ENCODE measurements at regions not wholly inside any gene's neighbourhood (a gene's known extent, or its start where the extent isn't known, plus 50 kb on each side); places are given as distances from the start of the nearest gene placed in this dataset.

DNA sequence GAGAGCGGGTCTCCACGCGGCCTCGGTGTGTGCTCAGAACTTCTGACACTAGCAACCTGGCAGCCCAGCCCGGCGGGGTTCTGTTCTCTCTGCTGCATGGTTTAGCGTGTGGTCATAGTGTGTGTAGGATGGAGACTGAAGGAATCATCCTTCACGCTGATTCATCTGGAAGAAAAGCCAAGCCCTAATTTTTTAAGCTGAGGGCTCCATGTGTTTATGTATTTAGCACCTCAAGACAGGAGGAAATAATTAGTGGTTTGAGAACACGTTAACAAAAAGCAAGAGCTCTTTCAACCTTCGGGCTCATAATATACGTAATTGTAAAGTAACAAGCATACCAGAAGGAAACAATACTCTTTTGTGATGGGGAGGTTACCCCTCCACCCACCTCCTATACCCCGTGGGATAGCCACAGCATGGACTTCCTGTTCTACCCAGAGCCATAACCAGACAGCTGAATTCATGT, 504.6 kb upstream of the MKI67 start:
- H3K4me3 ChIP-seq (ENCODE audit: low read length) = no peak overlapping the region
- no peaks in the 10 kb centered on the region for H3K27me3 ChIP-seq (ENCODE audit: insufficient read depth, low read length)
- no peaks in the 10 kb centered on the region for H3K36me3 ChIP-seq (ENCODE audit: insufficient read depth, low read length)
- H3K9me3 ChIP-seq (ENCODE audit: low read length) = no peaks in the 10 kb centered on the region
- H3K4me1 ChIP-seq (ENCODE audit: insufficient read depth, low read length) = no peaks in the 10 kb centered on the region
- no peak overlapping the region for H2AFZ ChIP-seq (ENCODE audit: low read depth, low read length)

DNA sequence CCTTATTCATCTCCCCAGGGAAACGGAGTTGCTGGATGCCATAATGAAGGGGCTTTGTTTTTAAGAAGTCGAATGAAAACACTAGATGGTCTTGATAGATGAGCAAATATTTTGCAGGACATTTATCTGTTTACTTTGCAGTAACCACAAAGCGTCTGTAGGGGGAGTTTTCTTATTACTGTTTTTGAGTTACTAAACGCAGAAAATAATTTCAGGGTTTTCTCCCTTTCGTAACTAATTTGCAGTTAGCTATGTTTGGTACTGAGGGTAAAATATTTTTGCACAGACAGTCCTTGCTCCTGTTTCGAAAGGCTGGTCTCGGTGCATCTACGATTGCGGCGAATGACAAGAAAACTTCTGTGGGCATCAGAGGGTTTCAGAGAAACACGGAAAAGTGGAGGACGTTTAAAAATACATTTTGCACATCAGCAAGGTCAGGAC, 505.6 kb upstream of the MKI67 start:
- H2AFZ ChIP-seq (ENCODE audit: low read depth, low read length) = no peak overlapping the region
- no peak overlapping the region for H3K4me3 ChIP-seq (ENCODE audit: low read length)
- H3K4me1 ChIP-seq (ENCODE audit: insufficient read depth, low read length) = no peaks in the 10 kb centered on the region
- H3K9me3 ChIP-seq (ENCODE audit: low read length) = no peaks in the 10 kb centered on the region
- no peaks in the 10 kb centered on the region for H3K27me3 ChIP-seq (ENCODE audit: insufficient read depth, low read length)
- no peaks in the 10 kb centered on the region for H3K36me3 ChIP-seq (ENCODE audit: insufficient read depth, low read length)

- H3K4me1 ChIP-seq (ENCODE audit: insufficient read depth, low read length) = no peaks in the 10 kb centered on the region
- no peak overlapping the region for H2AFZ ChIP-seq (ENCODE audit: low read depth, low read length)
- H3K36me3 ChIP-seq (ENCODE audit: insufficient read depth, low read length) = no peaks in the 10 kb centered on the region
- H3K9me3 ChIP-seq (ENCODE audit: low read length) = no peaks in the 10 kb centered on the region
- no peak overlapping the region for H3K4me3 ChIP-seq (ENCODE audit: low read length)
- H3K27me3 ChIP-seq (ENCODE audit: insufficient read depth, low read length) = no peaks in the 10 kb centered on the region
Observed at GRCh38 chr10:128632694-128633093, 506.5 kb upstream of the MKI67 start.

DNA sequence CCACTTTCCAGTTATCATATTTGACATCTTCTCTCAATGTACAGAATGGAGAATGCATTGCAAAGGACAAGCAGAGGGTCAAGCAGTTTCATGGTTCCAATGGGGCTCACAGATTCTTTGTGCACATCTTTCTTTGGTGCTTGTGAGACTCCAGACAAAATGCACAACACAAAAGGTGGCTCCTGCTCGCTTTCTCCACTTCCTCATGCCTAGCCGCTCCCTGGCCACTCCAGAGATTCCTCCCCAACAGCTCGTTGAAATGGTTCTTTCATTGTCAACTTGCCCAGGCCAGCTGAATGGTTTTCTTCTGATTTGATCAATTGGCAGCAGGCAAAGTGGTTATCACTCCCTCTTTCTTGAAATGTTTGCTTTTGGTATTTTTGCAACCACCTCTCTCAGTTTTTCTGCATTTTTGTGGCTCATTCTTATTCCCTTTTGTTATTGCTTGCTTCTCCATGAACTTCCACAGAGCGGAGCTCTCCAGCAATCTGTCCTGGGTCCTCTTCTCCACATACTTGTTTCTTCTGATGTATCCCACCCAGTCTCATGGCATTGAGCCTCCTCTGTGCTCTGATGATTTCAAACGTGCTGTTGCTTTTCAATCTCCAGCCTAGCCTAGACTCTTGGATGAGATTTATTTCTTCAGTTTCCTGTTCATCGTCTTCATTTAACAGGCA, 507.8 kb upstream of the MKI67 start:
- no peaks in the 10 kb centered on the region for H3K27me3 ChIP-seq (ENCODE audit: insufficient read depth, low read length)
- no peaks in the 10 kb centered on the region for H3K4me1 ChIP-seq (ENCODE audit: insufficient read depth, low read length)
- H3K4me3 ChIP-seq (ENCODE audit: low read length) = no peak overlapping the region
- H2AFZ ChIP-seq (ENCODE audit: low read depth, low read length) = no peak overlapping the region
- H3K36me3 ChIP-seq (ENCODE audit: insufficient read depth, low read length) = no peaks in the 10 kb centered on the region
- H3K9me3 ChIP-seq (ENCODE audit: low read length) = no peaks in the 10 kb centered on the region

- Histone ChIP-seq H3K4me1 (ENCODE audit: insufficient read depth, low read length) (no peaks in the 10 kb centered on the region), H3K4me3 (ENCODE audit: low read length) (no peak overlapping the region), H3K9me3 (ENCODE audit: low read length) (no peaks in the 10 kb centered on the region), H3K27me3 (ENCODE audit: insufficient read depth, low read length) (no peaks in the 10 kb centered on the region), H3K36me3 (ENCODE audit: insufficient read depth, low read length) (no peaks in the 10 kb centered on the region), H2AFZ (ENCODE audit: low read depth, low read length) (no peak overlapping the region)
Observed at GRCh38 chr10:128642023-128642422, 515.8 kb upstream of the MKI67 start.

DNA sequence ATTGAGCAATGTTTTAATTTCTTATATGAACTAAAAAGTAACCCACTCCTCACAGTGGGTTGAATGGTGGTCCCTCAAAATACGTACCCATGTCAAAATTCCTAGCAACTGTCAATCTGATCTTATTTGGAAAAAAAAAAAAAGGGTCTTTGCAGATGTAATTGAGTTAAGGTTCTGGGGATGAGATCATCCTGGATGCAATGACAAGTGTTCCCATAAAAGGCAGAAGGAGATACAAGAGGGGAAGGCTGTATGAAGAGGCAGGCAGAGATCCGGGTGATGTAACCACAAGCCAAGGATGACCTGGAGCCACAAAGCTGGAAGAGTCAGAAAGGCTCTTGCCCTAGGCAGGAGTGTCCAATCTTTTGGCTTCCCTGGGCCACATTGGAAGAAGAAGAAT, 516.3 kb upstream of the MKI67 start:
- Histone ChIP-seq H3K4me1 (ENCODE audit: insufficient read depth, low read length) (no peaks in the 10 kb centered on the region), H2AFZ (ENCODE audit: low read depth, low read length) (no peak overlapping the region), H3K36me3 (ENCODE audit: insufficient read depth, low read length) (no peaks in the 10 kb centered on the region), H3K9me3 (ENCODE audit: low read length) (no peaks in the 10 kb centered on the region), H3K27me3 (ENCODE audit: insufficient read depth, low read length) (no peaks in the 10 kb centered on the region), H3K4me3 (ENCODE audit: low read length) (no peak overlapping the region)

DNA sequence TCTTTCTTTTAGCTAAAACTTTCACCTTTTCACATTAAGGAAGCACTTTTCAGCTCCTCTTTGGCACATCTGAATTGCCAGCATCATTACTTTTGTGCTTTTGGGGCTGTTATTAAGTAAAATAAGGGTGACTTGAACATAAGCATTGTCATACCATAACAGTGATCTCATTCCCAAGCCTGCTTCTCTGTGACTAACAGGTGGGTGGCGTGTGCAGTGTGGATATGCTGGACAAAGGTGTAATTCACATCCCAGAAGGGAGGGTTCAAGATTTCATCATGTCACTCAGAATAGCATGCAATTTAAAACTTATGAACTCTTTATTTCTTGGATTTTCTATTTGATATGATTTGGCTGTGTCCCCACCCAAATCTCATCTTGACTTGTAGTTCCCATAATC, 517.4 kb upstream of the MKI67 start:
- H3K9me3 ChIP-seq (ENCODE audit: low read length) = no peaks in the 10 kb centered on the region
- no peaks in the 10 kb centered on the region for H3K4me1 ChIP-seq (ENCODE audit: insufficient read depth, low read length)
- H2AFZ ChIP-seq (ENCODE audit: low read depth, low read length) = no peak overlapping the region
- H3K4me3 ChIP-seq (ENCODE audit: low read length) = no peak overlapping the region
- no peaks in the 10 kb centered on the region for H3K27me3 ChIP-seq (ENCODE audit: insufficient read depth, low read length)
- H3K36me3 ChIP-seq (ENCODE audit: insufficient read depth, low read length) = no peaks in the 10 kb centered on the region

DNA sequence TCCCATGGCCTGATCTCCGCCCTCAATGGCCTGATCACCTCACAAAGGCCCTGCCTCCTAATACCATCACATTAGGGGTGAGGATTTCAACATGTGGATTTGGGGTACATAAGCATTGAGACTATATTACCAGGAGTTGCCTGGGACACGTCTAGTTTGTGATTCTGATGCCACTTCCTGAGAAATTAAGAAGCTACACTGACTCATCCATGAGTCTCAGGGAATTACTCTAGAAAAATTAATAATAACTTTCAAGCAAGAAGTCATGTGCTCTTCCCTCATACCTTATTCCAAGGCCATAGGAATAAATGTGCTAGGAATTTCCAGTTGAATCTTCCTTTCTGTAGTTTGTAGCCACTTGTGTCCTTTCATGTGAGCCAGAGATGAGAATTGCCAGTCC, 519.3 kb upstream of the MKI67 start:
- H3K4me1 ChIP-seq (ENCODE audit: insufficient read depth, low read length) = no peaks in the 10 kb centered on the region

GRCh38 chr10:128646956-128647355, 520.7 kb upstream of the MKI67 start:
- Histone ChIP-seq H3K4me1 (ENCODE audit: insufficient read depth, low read length) (no peaks in the 10 kb centered on the region), H2AFZ (ENCODE audit: low read depth, low read length) (no peak overlapping the region), H3K27me3 (ENCODE audit: insufficient read depth, low read length) (no peaks in the 10 kb centered on the region), H3K4me3 (ENCODE audit: low read length) (no peak overlapping the region), H3K9me3 (ENCODE audit: low read length) (no peaks in the 10 kb centered on the region), H3K36me3 (ENCODE audit: insufficient read depth, low read length) (no peaks in the 10 kb centered on the region)

More for the DNA sequence above, 519.3 kb upstream of the MKI67 start:
- no peaks in the 10 kb centered on the region for H3K9me3 ChIP-seq (ENCODE audit: low read length)
- no peaks in the 10 kb centered on the region for H3K27me3 ChIP-seq (ENCODE audit: insufficient read depth, low read length)
- H3K4me3 ChIP-seq (ENCODE audit: low read length) = no peak overlapping the region
- H3K36me3 ChIP-seq (ENCODE audit: insufficient read depth, low read length) = no peaks in the 10 kb centered on the region
- H2AFZ ChIP-seq (ENCODE audit: low read depth, low read length) = no peak overlapping the region

GRCh38 chr10:128657548-128657947, 531.3 kb upstream of the MKI67 start:
- Histone ChIP-seq H3K27me3 (ENCODE audit: insufficient read depth, low read length) (no peaks in the 10 kb centered on the region), H3K36me3 (ENCODE audit: insufficient read depth, low read length) (no peaks in the 10 kb centered on the region), H2AFZ (ENCODE audit: low read depth, low read length) (no peak overlapping the region), H3K4me3 (ENCODE audit: low read length) (no peak overlapping the region), H3K4me1 (ENCODE audit: insufficient read depth, low read length) (peaks cover 5% of the 10 kb centered on the region), H3K9me3 (ENCODE audit: low read length) (no peaks in the 10 kb centered on the region)

- Histone ChIP-seq H2AFZ (ENCODE audit: low read depth, low read length) (no peak overlapping the region), H3K36me3 (ENCODE audit: insufficient read depth, low read length) (no peaks in the 10 kb centered on the region), H3K9me3 (ENCODE audit: low read length) (no peaks in the 10 kb centered on the region), H3K4me3 (ENCODE audit: low read length) (no peak overlapping the region), H3K4me1 (ENCODE audit: insufficient read depth, low read length) (peaks cover 5% of the 10 kb centered on the region), H3K27me3 (ENCODE audit: insufficient read depth, low read length) (no peaks in the 10 kb centered on the region)
Observed at GRCh38 chr10:128660726-128661125, 534.5 kb upstream of the MKI67 start.

GRCh38 chr10:128661404-128662197, 535.4 kb upstream of the MKI67 start:
- Histone ChIP-seq H2AFZ (ENCODE audit: low read depth, low read length) (no peak overlapping the region), H3K27me3 (ENCODE audit: insufficient read depth, low read length) (no peaks in the 10 kb centered on the region), H3K4me1 (ENCODE audit: insufficient read depth, low read length) (no peaks in the 10 kb centered on the region), H3K4me3 (ENCODE audit: low read length) (no peak overlapping the region), H3K36me3 (ENCODE audit: insufficient read depth, low read length) (no peaks in the 10 kb centered on the region), H3K9me3 (ENCODE audit: low read length) (no peaks in the 10 kb centered on the region)

DNA sequence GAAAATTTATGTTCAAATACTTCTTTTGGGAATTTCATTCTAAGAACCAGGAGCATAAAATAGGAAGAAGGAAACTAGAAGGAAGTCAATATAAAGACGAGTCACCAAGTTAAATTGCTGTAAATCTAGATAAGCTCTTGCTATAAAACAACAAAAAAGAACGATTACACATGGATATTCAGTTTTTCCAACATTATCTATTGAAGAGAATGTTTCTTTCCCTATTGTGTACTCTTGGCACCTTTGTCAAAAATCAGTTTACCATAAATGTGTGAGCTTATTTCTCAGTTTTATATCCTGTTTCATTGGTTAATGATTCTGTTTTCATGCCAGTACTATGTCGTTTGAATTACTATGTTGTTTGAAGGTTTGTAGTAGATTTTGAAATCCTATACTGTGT, 536.3 kb upstream of the MKI67 start:
- H3K9me3 ChIP-seq (ENCODE audit: low read length) = no peaks in the 10 kb centered on the region
- no peaks in the 10 kb centered on the region for H3K27me3 ChIP-seq (ENCODE audit: insufficient read depth, low read length)
- no peak overlapping the region for H2AFZ ChIP-seq (ENCODE audit: low read depth, low read length)
- H3K36me3 ChIP-seq (ENCODE audit: insufficient read depth, low read length) = no peaks in the 10 kb centered on the region
- no peak overlapping the region for H3K4me3 ChIP-seq (ENCODE audit: low read length)
- H3K4me1 ChIP-seq (ENCODE audit: insufficient read depth, low read length) = no peaks in the 10 kb centered on the region
